RWPE2 (cell line): ENCODE measurements at regions not wholly inside any gene's neighbourhood (a gene's known extent, or its start where the extent isn't known, plus 50 kb on each side); places are given as distances from the start of the nearest gene placed in this dataset.

Experiments used
- ATAC-seq: fragments of 200-7000 bp; cut with Tn5 transposase; 3 replicates; pipeline ENCODE4 v1.9.1; 2021; ENCODE audit warnings: low read depth
- DNase-seq: peaks from one replicate; pipeline ENCODE4 v3.0.0-alpha.2; 2020; ENCODE audit warnings: low spot score
- H3K27ac ChIP-seq: fragments of 450-650 bp; 2 replicates; pipeline ENCODE4 v1.5.1; 2017; ENCODE audit warnings: mild to moderate bottlenecking; ENCODE audit not compliant: poor library complexity, severe bottlenecking
- H3K27me3 ChIP-seq: fragments of 250-450 bp; sonication (Bioruptor Pico); 2 replicates; pipeline ENCODE4 v1.5.1; 2021; ENCODE audit warnings: mild to moderate bottlenecking, moderate library complexity; ENCODE audit not compliant: insufficient read depth, poor library complexity, severe bottlenecking
- H3K36me3 ChIP-seq: fragments of 250-450 bp; sonication (Bioruptor Pico); 2 replicates; pipeline ENCODE4 v1.5.1; 2020; ENCODE audit warnings: low read depth, mild to moderate bottlenecking, moderate library complexity
- H3K4me1 ChIP-seq: fragments of 250-450 bp; sonication (Bioruptor Pico); 2 replicates; pipeline ENCODE4 v1.5.1; 2021; ENCODE audit warnings: mild to moderate bottlenecking, moderate library complexity; ENCODE audit not compliant: insufficient read depth, poor library complexity, severe bottlenecking
- H3K4me3 ChIP-seq: fragments of 250-450 bp; sonication (Bioruptor Pico); 2 replicates; pipeline ENCODE4 v1.5.1; 2021; ENCODE audit warnings: mild to moderate bottlenecking, moderate library complexity; ENCODE audit not compliant: severe bottlenecking
- H3K9me3 ChIP-seq: fragments of 250-450 bp; sonication (Bioruptor Pico); 2 replicates; pipeline ENCODE4 v1.5.1; 2021; ENCODE audit warnings: mild to moderate bottlenecking, moderate library complexity; ENCODE audit not compliant: severe bottlenecking
- TF ChIP-seq, protein P1 (sequence below): fragments of 450-650 bp; IDR thresholded peaks from one replicate; pipeline ENCODE4 v1.5.1; 2017; ENCODE audit warnings: mild to moderate bottlenecking, moderate library complexity; ENCODE audit not compliant: poor library complexity, severe bottlenecking

GRCh38 chr17:34502426-34502825, 77.0 kb upstream of the TMEM132E start:
- Histone ChIP-seq H3K36me3 (no peaks in the 10 kb centered on the region), H3K27me3 (no peaks in the 10 kb centered on the region), H3K4me1 (no peaks in the 10 kb centered on the region), H3K9me3 (no peaks in the 10 kb centered on the region), H3K27ac (no peak overlapping the region), H3K4me3 (no peak overlapping the region)
- no peak for ATAC-seq
- TF ChIP-seq, protein P1, sequence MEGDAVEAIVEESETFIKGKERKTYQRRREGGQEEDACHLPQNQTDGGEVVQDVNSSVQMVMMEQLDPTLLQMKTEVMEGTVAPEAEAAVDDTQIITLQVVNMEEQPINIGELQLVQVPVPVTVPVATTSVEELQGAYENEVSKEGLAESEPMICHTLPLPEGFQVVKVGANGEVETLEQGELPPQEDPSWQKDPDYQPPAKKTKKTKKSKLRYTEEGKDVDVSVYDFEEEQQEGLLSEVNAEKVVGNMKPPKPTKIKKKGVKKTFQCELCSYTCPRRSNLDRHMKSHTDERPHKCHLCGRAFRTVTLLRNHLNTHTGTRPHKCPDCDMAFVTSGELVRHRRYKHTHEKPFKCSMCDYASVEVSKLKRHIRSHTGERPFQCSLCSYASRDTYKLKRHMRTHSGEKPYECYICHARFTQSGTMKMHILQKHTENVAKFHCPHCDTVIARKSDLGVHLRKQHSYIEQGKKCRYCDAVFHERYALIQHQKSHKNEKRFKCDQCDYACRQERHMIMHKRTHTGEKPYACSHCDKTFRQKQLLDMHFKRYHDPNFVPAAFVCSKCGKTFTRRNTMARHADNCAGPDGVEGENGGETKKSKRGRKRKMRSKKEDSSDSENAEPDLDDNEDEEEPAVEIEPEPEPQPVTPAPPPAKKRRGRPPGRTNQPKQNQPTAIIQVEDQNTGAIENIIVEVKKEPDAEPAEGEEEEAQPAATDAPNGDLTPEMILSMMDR: no peak
- no peak for DNase-seq

DNA sequence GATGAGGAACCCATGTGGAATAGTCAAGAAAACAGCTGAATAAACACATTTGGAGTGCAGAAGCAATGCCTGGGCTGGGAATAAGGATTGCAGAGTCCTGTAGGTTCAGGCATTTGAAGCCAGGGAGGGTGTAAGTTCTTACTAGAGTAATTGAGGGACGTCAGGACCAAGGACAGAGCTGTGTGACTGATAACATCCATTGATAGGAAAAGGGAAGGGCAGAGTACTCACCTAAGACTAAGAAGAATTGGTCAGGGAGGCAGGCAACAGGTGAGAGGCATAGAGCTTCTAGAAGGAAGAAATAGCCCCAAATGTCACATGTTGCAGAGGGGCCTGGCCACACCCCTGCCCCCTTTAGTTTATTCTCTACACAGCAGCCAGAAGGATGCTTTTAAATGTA, 79.8 kb upstream of the TMEM132E start:
- TF ChIP-seq, protein P1: no peak
- Histone ChIP-seq H3K9me3 (no peaks in the 10 kb centered on the region), H3K27ac (no peak overlapping the region), H3K36me3 (no peaks in the 10 kb centered on the region), H3K27me3 (no peaks in the 10 kb centered on the region), H3K4me3 (no peak overlapping the region), H3K4me1 (no peaks in the 10 kb centered on the region)
- ATAC-seq (no peak), DNase-seq (no peak)

GRCh38 chr17:34493917-34494316, 85.5 kb upstream of the TMEM132E start:
- H3K27ac ChIP-seq: no peak overlapping the region
- no peaks in the 10 kb centered on the region for H3K27me3 ChIP-seq
- ATAC-seq: no peak

GRCh38 chr17:34487626-34488025, 91.8 kb upstream of the TMEM132E start:
- Histone ChIP-seq H3K27ac (no peak overlapping the region), H3K9me3 (no peaks in the 10 kb centered on the region), H3K27me3 (no peaks in the 10 kb centered on the region), H3K4me1 (no peaks in the 10 kb centered on the region), H3K36me3 (no peaks in the 10 kb centered on the region), H3K4me3 (no peak overlapping the region)
- DNase-seq: no peak
- ATAC-seq: no peak
- TF ChIP-seq, protein P1: no peak

More at GRCh38 chr17:34493917-34494316, 85.5 kb upstream of the TMEM132E start:
- TF ChIP-seq, protein P1: no peak
- Histone ChIP-seq H3K36me3 (no peaks in the 10 kb centered on the region), H3K4me1 (no peaks in the 10 kb centered on the region), H3K4me3 (no peak overlapping the region), H3K9me3 (no peaks in the 10 kb centered on the region)
- DNase-seq: no peak

- ATAC-seq (no peak), DNase-seq (no peak)
- H3K4me1 ChIP-seq: no peaks in the 10 kb centered on the region
- H3K9me3 ChIP-seq: no peaks in the 10 kb centered on the region
- TF ChIP-seq, protein P1: no peak
- no peak overlapping the region for H3K27ac ChIP-seq
- no peaks in the 10 kb centered on the region for H3K36me3 ChIP-seq
- no peaks in the 10 kb centered on the region for H3K27me3 ChIP-seq
- H3K4me3 ChIP-seq: no peak overlapping the region
These were observed 92.6 kb upstream of the TMEM132E start for GRCh38 chr17:34486761-34487160.
